Activated T-cell treated with anti-CD3 and anti-CD28 coated beads for 1 hour (primary cell): ENCODE measurements at regions not wholly inside any gene's neighbourhood (a gene's known extent, or its start where the extent isn't known, plus 50 kb on each side); places are given as distances from the start of the nearest gene placed in this dataset.

ENCODE experiments used
- DNase-seq: peaks from one replicate; pipeline ENCODE4 v3.0.0-alpha.2; 2020; ENCODE audit warnings: low read depth

- peak; percentile 2 for DNase-seq
These were observed 170.8 kb downstream of the GTF2H2C_2 start for GRCh38 chr5:70585996-70586395.
